ENCODE measurements at regions not wholly inside any gene's neighbourhood (a gene's known extent, or its start where the extent isn't known, plus 50 kb on each side); places are given as distances from the start of the nearest gene placed in this dataset.
"Not testable (repeated sequence)": the region's sequence is repeated elsewhere in the genome, so short reads cannot be mapped to it uniquely, and the experiment has no call there.

- no TSS peak for BruUV-seq (replicated peaks)
These were observed 134.3 kb upstream of the MRPS30 start for GRCh38 chr5:44674461-44674860.

GRCh38 chr5:44668471-44668870 is 140.3 kb upstream of the MRPS30 start:
- POLR2A ChIA-PET; CTCF ChIA-PET; H3K36me3 ChIP-seq (ENCODE audit: control insufficient read depth, insufficient read depth, low read length): not testable (repeated sequence)

More at GRCh38 chr5:44674461-44674860, 134.3 kb upstream of the MRPS30 start:
- intact Hi-C loops (cut with micrococcal nuclease; ENCODE audit: unreplicated experiment) (no loop called here), in situ Hi-C loops (cut with HindIII; ENCODE audit: low pct_unique_long_range_greater_than_20kb, low sequenced_read_pairs) (no loop called here)
- H3K27ac ChIP-seq (ENCODE audit: low read length), result no peak overlapping the region
- CTCF ChIA-PET, result no interaction called here
- H3K4me1 ChIP-seq (ENCODE audit: control insufficient read depth, insufficient read depth, low read length), result no peaks in the 10 kb centered on the region
- no peaks in the 10 kb centered on the region for H3K9me3 ChIP-seq (ENCODE audit: control insufficient read depth, insufficient read depth, low read depth, low read length)
- no peaks in the 10 kb centered on the region for H3K27me3 ChIP-seq (ENCODE audit: control insufficient read depth, insufficient read depth, low read length)
- TF ChIP-seq POLR2AphosphoS5 (IDR thresholded peaks at IDR 0.05; ENCODE audit: low read depth, low read length) (no peak), REST (IDR thresholded peaks at IDR 0.05; ENCODE audit: insufficient read depth in 1 of 2, low read depth in 2 of 2, low read length in 1 of 2) (no peak), CTCF (IDR thresholded peaks at IDR 0.05) (no peak), TCF7L2 (IDR thresholded peaks at IDR 0.05; ENCODE audit: low read depth, low read length) (no peak), SIN3A (IDR thresholded peaks at IDR 0.05; ENCODE audit: borderline replicate concordance, insufficient read depth, low read depth, low read length) (no peak)
- ATAC-seq, result no peak
- H3K4me3 ChIP-seq (ENCODE audit: low read depth in 2 of 2, low read length in 2 of 2), result no peak overlapping the region
- POLR2A ChIA-PET, result no interaction called here
- DNase-seq (ENCODE audit: low read depth, low spot score), result no peak
- no peaks in the 10 kb centered on the region for H3K36me3 ChIP-seq (ENCODE audit: control insufficient read depth, insufficient read depth, low read length)

GRCh38 chr5:44665101-44665701 is 143.5 kb upstream of the MRPS30 start:
- Histone ChIP-seq H3K27me3 (ENCODE audit: control insufficient read depth, insufficient read depth, low read length) (no peaks in the 10 kb centered on the region), H3K27ac (ENCODE audit: low read length) (no peak overlapping the region), H3K9me3 (ENCODE audit: control insufficient read depth, insufficient read depth, low read depth, low read length) (no peaks in the 10 kb centered on the region), H3K36me3 (ENCODE audit: control insufficient read depth, insufficient read depth, low read length) (no peaks in the 10 kb centered on the region), H3K4me1 (ENCODE audit: control insufficient read depth, insufficient read depth, low read length) (no peaks in the 10 kb centered on the region), H3K4me3 (ENCODE audit: low read depth in 2 of 2, low read length in 2 of 2) (no peak overlapping the region)
- ATAC-seq (no peak), DNase-seq (ENCODE audit: low read depth, low spot score) (no peak)
- POLR2A ChIA-PET, result no interaction called here
- TF ChIP-seq TCF7L2 (IDR thresholded peaks at IDR 0.05; ENCODE audit: low read depth, low read length) (no peak), REST (IDR thresholded peaks at IDR 0.05; ENCODE audit: insufficient read depth in 1 of 2, low read depth in 2 of 2, low read length in 1 of 2) (no peak), POLR2AphosphoS5 (IDR thresholded peaks at IDR 0.05; ENCODE audit: low read depth, low read length) (no peak), SIN3A (IDR thresholded peaks at IDR 0.05; ENCODE audit: borderline replicate concordance, insufficient read depth, low read depth, low read length) (no peak), CTCF (IDR thresholded peaks at IDR 0.05) (no peak)
- CTCF ChIA-PET, result no interaction called here
- BruUV-seq (replicated peaks), result no TSS peak
- intact Hi-C loops (cut with micrococcal nuclease; ENCODE audit: unreplicated experiment), result no loop called here
- in situ Hi-C loops (cut with HindIII; ENCODE audit: low pct_unique_long_range_greater_than_20kb, low sequenced_read_pairs), result no loop called here

More at GRCh38 chr5:44668471-44668870, 140.3 kb upstream of the MRPS30 start:
- H3K27ac ChIP-seq (ENCODE audit: low read length); H3K4me3 ChIP-seq (ENCODE audit: low read depth in 2 of 2, low read length in 2 of 2); H3K27me3 ChIP-seq (ENCODE audit: control insufficient read depth, insufficient read depth, low read length); ATAC-seq; intact Hi-C loops (cut with micrococcal nuclease; ENCODE audit: unreplicated experiment); H3K9me3 ChIP-seq (ENCODE audit: control insufficient read depth, insufficient read depth, low read depth, low read length); in situ Hi-C loops (cut with HindIII; ENCODE audit: low pct_unique_long_range_greater_than_20kb, low sequenced_read_pairs); H3K4me1 ChIP-seq (ENCODE audit: control insufficient read depth, insufficient read depth, low read length); BruUV-seq (replicated peaks); DNase-seq (ENCODE audit: low read depth, low spot score): not testable (repeated sequence)
